IMR-90 (cell line): ENCODE measurements at regions not wholly inside any gene's neighbourhood (a gene's known extent, or its start where the extent isn't known, plus 50 kb on each side); places are given as distances from the start of the nearest gene placed in this dataset.

ENCODE experiments used
- ATAC-seq: fragments of 200-7000 bp; cut with Tn5 transposase; 2 replicates; pipeline ENCODE4 v1.9.1; 2020; ENCODE audit warnings: low read depth, mild to moderate bottlenecking, moderate library complexity
- BruUV-seq: library from RNA; stranded (reverse); fragments of 400-500 nt; replicated peaks from 2 replicates; lab custom pipeline; 2021; lab: Mats Ljungman, UMichigan
- CTCF ChIA-PET: fragments of 300-600 bp; formaldehyde crosslinking; extraction: SDS; loops from one replicate; lab custom pipeline; 2021; ENCODE audit warnings: antibody characterized with exemption; lab: Yijun Ruan, JAX
- POLR2A ChIA-PET: fragments of 300-600 bp; sonication (Branson Sonifier 250); formaldehyde crosslinking; loops from one replicate; lab custom pipeline; 2022; ENCODE audit warnings: antibody characterized with exemption; ENCODE audit not compliant: unreplicated experiment; lab: Charles Lee
- DNase-seq: peaks from one replicate; pipeline ENCODE4 v3.0.0; 2013
- H2AFZ ChIP-seq: replicated peaks from 2 replicates; pipeline ENCODE3; 2013; ENCODE audit warnings: low read length, mild to moderate bottlenecking; ENCODE audit not compliant: poor library complexity
- H2AK5ac ChIP-seq: 2 replicates; pipeline ENCODE4 v1.6.1; 2013; ENCODE audit warnings: low read depth, low read length, inconsistent platforms
- H2AK9ac ChIP-seq: replicated peaks from 2 replicates; pipeline ENCODE3; 2013; ENCODE audit warnings: mild to moderate bottlenecking, low read depth, low read length, moderate library complexity; ENCODE audit not compliant: poor library complexity
- H2BK120ac ChIP-seq: 2 replicates; pipeline ENCODE4 v1.6.1; 2013; ENCODE audit warnings: low read depth, low read length, inconsistent platforms
- H2BK15ac ChIP-seq: 3 replicates; pipeline ENCODE4 v1.6.1; 2013; ENCODE audit warnings: low read depth, low read length, inconsistent platforms
- H2BK20ac ChIP-seq: 2 replicates; pipeline ENCODE4 v1.6.1; 2013; ENCODE audit warnings: low read depth, mild to moderate bottlenecking, inconsistent platforms, low read length, moderate library complexity
- H2BK5ac ChIP-seq: 2 replicates; pipeline ENCODE4 v1.6.1; 2013; ENCODE audit warnings: mild to moderate bottlenecking, low read depth, low read length, inconsistent platforms; ENCODE audit not compliant: poor library complexity, severe bottlenecking
- H3K14ac ChIP-seq: replicated peaks from 2 replicates; pipeline ENCODE4 v1.6.1; 2013; ENCODE audit warnings: low read depth, low read length, inconsistent platforms
- H3K18ac ChIP-seq: 2 replicates; pipeline ENCODE4 v1.6.1; 2013; ENCODE audit warnings: low read depth, low read length, control low read depth
- H3K23ac ChIP-seq: 2 replicates; pipeline ENCODE4 v1.6.1; 2013; ENCODE audit warnings: low read depth, low read length, inconsistent platforms
- H3K27ac ChIP-seq: 2 replicates; pipeline ENCODE4 v1.5.1; 2013; ENCODE audit warnings: mild to moderate bottlenecking, control low read depth, low read length; ENCODE audit not compliant: insufficient read depth
- H3K27me3 ChIP-seq: 2 replicates; pipeline ENCODE4 v1.6.1; 2013; ENCODE audit warnings: low read length; ENCODE audit not compliant: control insufficient read depth, insufficient read depth
- H3K36me3 ChIP-seq: 2 replicates; pipeline ENCODE4 v1.6.1; 2013; ENCODE audit warnings: low read length, mixed read lengths; ENCODE audit not compliant: control insufficient read depth, insufficient read depth
- H3K4ac ChIP-seq: 2 replicates; pipeline ENCODE4 v1.6.1; 2013; ENCODE audit warnings: low read depth, low read length, inconsistent platforms
- H3K4me1 ChIP-seq: 2 replicates; pipeline ENCODE4 v1.6.1; 2013; ENCODE audit warnings: low read length, mixed read lengths; ENCODE audit not compliant: control insufficient read depth, insufficient read depth
- H3K4me2 ChIP-seq: 2 replicates; pipeline ENCODE4 v1.6.1; 2013; ENCODE audit warnings: low read depth, mild to moderate bottlenecking, control low read depth, low read length, moderate library complexity
- H3K4me3 ChIP-seq: 2 replicates; pipeline ENCODE4 v1.5.1; 2013; ENCODE audit warnings: low read depth, mild to moderate bottlenecking, control low read depth, low read length, moderate library complexity; ENCODE audit not compliant: insufficient read depth
- H3K56ac ChIP-seq: 2 replicates; pipeline ENCODE4 v1.6.1; 2013; ENCODE audit warnings: low read length, inconsistent platforms; ENCODE audit not compliant: insufficient read depth; ENCODE audit errors: extremely low read depth
- H3K79me1 ChIP-seq, 2 experiments: 2 replicates each; pipeline ENCODE4 v1.6.1; 2013; ENCODE audit warnings: low read length in 2 of 2, inconsistent platforms in 1 of 2, low read depth in 1 of 2
- H3K9ac ChIP-seq: 2 replicates; pipeline ENCODE4 v1.6.1; 2013; ENCODE audit warnings: low read depth, low read length, control low read depth
- H3K9me1 ChIP-seq: 2 replicates; pipeline ENCODE4 v1.6.1; 2013; ENCODE audit warnings: low read length, inconsistent platforms; ENCODE audit not compliant: insufficient read depth
- H3K9me3 ChIP-seq: 2 replicates; pipeline ENCODE4 v1.6.1; 2013; ENCODE audit warnings: low read length; ENCODE audit not compliant: control insufficient read depth, insufficient read depth
- H4K20me1 ChIP-seq: 2 replicates; pipeline ENCODE4 v1.6.1; 2013; ENCODE audit warnings: low read length, inconsistent platforms; ENCODE audit not compliant: insufficient read depth
- H4K5ac ChIP-seq: 2 replicates; pipeline ENCODE4 v1.6.1; 2013; ENCODE audit warnings: mild to moderate bottlenecking, low read depth, low read length, control low read depth
- H4K8ac ChIP-seq, 2 experiments: 2 replicates each; pipeline ENCODE4 v1.6.1; 2013; ENCODE audit warnings: low read depth in 2 of 2, low read length in 2 of 2, control low read depth in 1 of 2, inconsistent platforms in 1 of 2
- H4K91ac ChIP-seq: 2 replicates; pipeline ENCODE4 v1.6.1; 2013; ENCODE audit warnings: low read depth, low read length, inconsistent platforms; ENCODE audit not compliant: insufficient read depth
- BHLHE40 ChIP-seq: fragments of 150-350 bp; IDR thresholded peaks from 2 replicates; pipeline ENCODE4 v1.6.1; 2016; ENCODE audit warnings: mild to moderate bottlenecking, low read depth, low read length
- CEBPB ChIP-seq: IDR thresholded peaks from 2 replicates; pipeline ENCODE4 v1.6.1; 2012; ENCODE audit warnings: low read depth, low read length, improper control_type of control experiment
- CHD1 ChIP-seq: IDR thresholded peaks from 2 replicates; pipeline ENCODE4 v1.6.1; 2012; ENCODE audit warnings: low read depth, low read length, improper control_type of control experiment
- FOS ChIP-seq: fragments of 150-350 bp; IDR thresholded peaks from 2 replicates; pipeline ENCODE4 v1.6.1; 2016; ENCODE audit warnings: low read depth, low read length
- MAFK ChIP-seq: IDR thresholded peaks from 2 replicates; pipeline ENCODE4 v1.6.1; 2012; ENCODE audit warnings: low read depth, low read length, improper control_type of control experiment
- MAZ ChIP-seq: IDR thresholded peaks from 2 replicates; pipeline ENCODE4 v1.6.1; 2012; ENCODE audit warnings: low read depth, mild to moderate bottlenecking, low read length, improper control_type of control experiment, moderate library complexity, borderline replicate concordance
- MXI1 ChIP-seq: IDR thresholded peaks from 2 replicates; pipeline ENCODE4 v1.6.1; 2012; ENCODE audit warnings: low read depth, mild to moderate bottlenecking, low read length, moderate library complexity, borderline replicate concordance
- NFE2L2 ChIP-seq: fragments of 150-350 bp; IDR thresholded peaks from 2 replicates; pipeline ENCODE4 v1.6.1; 2016; ENCODE audit warnings: low read depth, mild to moderate bottlenecking, low read length
- POLR2A ChIP-seq: IDR thresholded peaks from 2 replicates; pipeline ENCODE4 v1.6.1; 2012; ENCODE audit warnings: mild to moderate bottlenecking, low read depth, low read length
- RAD21 ChIP-seq: IDR thresholded peaks from 2 replicates; pipeline ENCODE4 v1.6.1; 2012; ENCODE audit warnings: low read length, improper control_type of control experiment
- RCOR1 ChIP-seq: IDR thresholded peaks from 2 replicates; pipeline ENCODE4 v1.6.1; 2012; ENCODE audit warnings: mild to moderate bottlenecking, low read length, improper control_type of control experiment; ENCODE audit not compliant: insufficient replicate concordance
- RFX5 ChIP-seq: IDR thresholded peaks from 2 replicates; pipeline ENCODE4 v1.8.0; 2012; ENCODE audit warnings: low read depth, mild to moderate bottlenecking, low read length, moderate library complexity
- SMC3 ChIP-seq: fragments of 150-350 bp; IDR thresholded peaks from 2 replicates; pipeline ENCODE4 v1.6.1; 2016; ENCODE audit warnings: low read depth, mild to moderate bottlenecking, antibody characterized with exemption, low read length, moderate library complexity
- WGBS, 2 experiments: methylation state at CpG; one replicate each; pipeline versions ENCODE4 v1.1.5 to v1.1.7; 2013; ENCODE audit warnings: missing lambda C conversion rate in 2 of 2; ENCODE audit not compliant: insufficient read length in 1 of 2; ENCODE audit errors: extremely low coverage in 2 of 2; 5-methylcytosine and 5-hydroxymethylcytosine counted together
- dilution Hi-C: fragments of 300-500 bp; cut with HindIII; formaldehyde crosslinking; loops from one replicate; pipeline ENCODE4 v1.14.3; 2018; ENCODE audit warnings: low sequenced_read_pairs; ENCODE audit not compliant: unreplicated experiment
- in situ Hi-C: fragments of 300-500 bp; cut with MboI; formaldehyde crosslinking; loops from 3 replicates; pipeline ENCODE4 v1.14.3; 2019; ENCODE audit warnings: low sequenced_read_pairs, inconsistent platforms, mixed read lengths
- intact Hi-C: fragments of 100-400 bp; cut with micrococcal nuclease; formaldehyde crosslinking; loops from 2 replicates; pipeline ENCODE4 v1.10.0; 2022
- TF ChIP-seq, protein P1 (sequence below): fragments of 150-350 bp; IDR thresholded peaks from 2 replicates; pipeline ENCODE4 v1.6.1; 2016; ENCODE audit warnings: low read depth, mild to moderate bottlenecking, low read length, moderate library complexity, borderline replicate concordance
- TF ChIP-seq, protein P2 (sequence below): conservative IDR thresholded peaks from 2 replicates; pipeline ENCODE4 v1.5.1; 2012; ENCODE audit warnings: mild to moderate bottlenecking, low read depth, low read length, improper control_type of control experiment
- TF ChIP-seq, protein P3 (sequence below): fragments of 150-350 bp; IDR thresholded peaks from 2 replicates; pipeline ENCODE4 v1.6.1; 2017; ENCODE audit warnings: mild to moderate bottlenecking, antibody characterized with exemption, low read length, low read depth

DNA sequence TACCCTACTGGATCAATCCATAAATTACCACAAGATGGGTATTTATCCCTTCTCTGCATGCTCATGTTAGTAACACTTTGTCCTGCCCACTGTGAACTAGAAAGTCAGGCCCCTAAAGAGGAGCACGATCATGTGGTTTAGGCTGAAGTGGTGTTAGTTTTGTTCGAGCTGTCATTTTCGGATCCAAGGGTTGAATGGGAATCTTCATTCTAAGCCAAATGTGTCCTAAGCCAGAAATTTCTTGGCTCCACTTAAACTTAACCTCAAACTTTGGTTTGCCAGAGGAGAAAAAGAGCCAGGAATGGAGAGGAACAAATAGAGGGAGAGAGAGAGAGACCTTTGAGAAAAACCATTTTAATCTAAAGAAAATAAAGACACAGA lies 837.7 kb upstream of the ZNF608 start:
- no peak for ATAC-seq
- H3K56ac ChIP-seq: no peak overlapping the region
- H3K9me1 ChIP-seq: no peaks in the 10 kb centered on the region
- no peak for DNase-seq
- TF ChIP-seq NFE2L2 (no peak), RCOR1 (no peak), MAZ (no peak), CEBPB (no peak), SMC3 (no peak), BHLHE40 (no peak), POLR2A (no peak), RFX5 (no peak), RAD21 (no peak), MAFK (no peak), MXI1 (no peak), CHD1 (no peak), FOS (no peak)
- TF ChIP-seq, protein P1, sequence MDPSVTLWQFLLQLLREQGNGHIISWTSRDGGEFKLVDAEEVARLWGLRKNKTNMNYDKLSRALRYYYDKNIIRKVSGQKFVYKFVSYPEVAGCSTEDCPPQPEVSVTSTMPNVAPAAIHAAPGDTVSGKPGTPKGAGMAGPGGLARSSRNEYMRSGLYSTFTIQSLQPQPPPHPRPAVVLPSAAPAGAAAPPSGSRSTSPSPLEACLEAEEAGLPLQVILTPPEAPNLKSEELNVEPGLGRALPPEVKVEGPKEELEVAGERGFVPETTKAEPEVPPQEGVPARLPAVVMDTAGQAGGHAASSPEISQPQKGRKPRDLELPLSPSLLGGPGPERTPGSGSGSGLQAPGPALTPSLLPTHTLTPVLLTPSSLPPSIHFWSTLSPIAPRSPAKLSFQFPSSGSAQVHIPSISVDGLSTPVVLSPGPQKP: no peak
- TF ChIP-seq, protein P2, sequence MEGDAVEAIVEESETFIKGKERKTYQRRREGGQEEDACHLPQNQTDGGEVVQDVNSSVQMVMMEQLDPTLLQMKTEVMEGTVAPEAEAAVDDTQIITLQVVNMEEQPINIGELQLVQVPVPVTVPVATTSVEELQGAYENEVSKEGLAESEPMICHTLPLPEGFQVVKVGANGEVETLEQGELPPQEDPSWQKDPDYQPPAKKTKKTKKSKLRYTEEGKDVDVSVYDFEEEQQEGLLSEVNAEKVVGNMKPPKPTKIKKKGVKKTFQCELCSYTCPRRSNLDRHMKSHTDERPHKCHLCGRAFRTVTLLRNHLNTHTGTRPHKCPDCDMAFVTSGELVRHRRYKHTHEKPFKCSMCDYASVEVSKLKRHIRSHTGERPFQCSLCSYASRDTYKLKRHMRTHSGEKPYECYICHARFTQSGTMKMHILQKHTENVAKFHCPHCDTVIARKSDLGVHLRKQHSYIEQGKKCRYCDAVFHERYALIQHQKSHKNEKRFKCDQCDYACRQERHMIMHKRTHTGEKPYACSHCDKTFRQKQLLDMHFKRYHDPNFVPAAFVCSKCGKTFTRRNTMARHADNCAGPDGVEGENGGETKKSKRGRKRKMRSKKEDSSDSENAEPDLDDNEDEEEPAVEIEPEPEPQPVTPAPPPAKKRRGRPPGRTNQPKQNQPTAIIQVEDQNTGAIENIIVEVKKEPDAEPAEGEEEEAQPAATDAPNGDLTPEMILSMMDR: no peak
- TF ChIP-seq, protein P3, sequence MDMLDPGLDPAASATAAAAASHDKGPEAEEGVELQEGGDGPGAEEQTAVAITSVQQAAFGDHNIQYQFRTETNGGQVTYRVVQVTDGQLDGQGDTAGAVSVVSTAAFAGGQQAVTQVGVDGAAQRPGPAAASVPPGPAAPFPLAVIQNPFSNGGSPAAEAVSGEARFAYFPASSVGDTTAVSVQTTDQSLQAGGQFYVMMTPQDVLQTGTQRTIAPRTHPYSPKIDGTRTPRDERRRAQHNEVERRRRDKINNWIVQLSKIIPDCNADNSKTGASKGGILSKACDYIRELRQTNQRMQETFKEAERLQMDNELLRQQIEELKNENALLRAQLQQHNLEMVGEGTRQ: no peak
- H2AK5ac ChIP-seq: no peak overlapping the region
- no peak overlapping the region for H3K23ac ChIP-seq
- dilution Hi-C loops: no loop called here
- no CpG with 5 or more reads among the region's 3 CpGs for WGBS, 2 experiments
- H4K8ac ChIP-seq: no peak overlapping the region
- no peak overlapping the region for H2BK120ac ChIP-seq
- no peak overlapping the region for H3K18ac ChIP-seq
- no peak overlapping the region for H3K4ac ChIP-seq
- no peak overlapping the region for H2BK15ac ChIP-seq
- H3K27me3 ChIP-seq: no peaks in the 10 kb centered on the region
- H2AFZ ChIP-seq: no peak overlapping the region
- intact Hi-C loops: loop anchor here (5.0 kb wide), 1 partner anchor 493 kb away; no protein-coding TSS in a partner anchor
- BruUV-seq: no TSS peak
- H3K79me1 ChIP-seq: no peaks in the 10 kb centered on the region
- no peak overlapping the region for H3K14ac ChIP-seq
- H4K20me1 ChIP-seq: no peaks in the 10 kb centered on the region
- ChIA-PET CTCF (no interaction called here), POLR2A (no interaction called here)
- no peaks in the 10 kb centered on the region for H3K36me3 ChIP-seq
- no peak overlapping the region for H3K4me3 ChIP-seq
- in situ Hi-C loops: no loop called here
- H3K9ac ChIP-seq: no peak overlapping the region
- no peak overlapping the region for H2BK20ac ChIP-seq
- H4K91ac ChIP-seq: no peak overlapping the region
- H3K4me2 ChIP-seq: no peak overlapping the region
- peaks cover 1% of the 10 kb centered on the region; the same call in 1 of the 2 replicates for H3K4me1 ChIP-seq
- no peaks in the 10 kb centered on the region for H3K9me3 ChIP-seq
- H4K5ac ChIP-seq: no peak overlapping the region; the same call in 1 of the 2 replicates
- no peak overlapping the region for H2AK9ac ChIP-seq
- no peak overlapping the region for H3K27ac ChIP-seq
- H2BK5ac ChIP-seq: no peak overlapping the region
